ENCODE measurements at regions not wholly inside any gene's neighbourhood (a gene's known extent, or its start where the extent isn't known, plus 50 kb on each side); places are given as distances from the start of the nearest gene placed in this dataset.

DNA sequence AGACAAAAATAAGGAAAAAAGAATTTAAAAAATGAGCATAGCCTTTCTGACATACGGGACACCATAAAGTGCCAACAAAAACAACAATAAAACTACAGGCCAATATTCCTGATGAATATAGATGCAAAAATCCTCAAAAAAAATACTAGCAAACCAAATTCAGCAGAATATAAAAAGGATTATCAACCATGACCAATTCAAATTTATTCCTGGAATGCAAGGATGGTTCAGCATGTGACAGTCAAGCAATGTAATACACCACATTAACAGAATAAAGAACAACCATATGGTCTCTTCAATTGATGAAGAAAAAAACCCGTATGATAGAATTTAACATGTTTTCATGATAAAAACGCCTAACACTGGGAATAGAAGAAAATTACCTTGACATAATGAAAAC is 341.7 kb downstream of the PYDC2 start:
- DNase-seq (ENCODE audit: low read depth) (no peak), FAIRE-seq (no peak)
- peaks cover 11% of the 10 kb centered on the region for H3K9me3 ChIP-seq (ENCODE audit: insufficient read depth, low read depth, low read length)
- H3K27me3 Mint-ChIP-seq (ENCODE audit: low read depth, unreplicated experiment), result no peaks in the 10 kb centered on the region
- no peaks in the 10 kb centered on the region for H3K36me3 ChIP-seq (ENCODE audit: insufficient read depth, low read length)
- no peak overlapping the region for H3K4me2 ChIP-seq (ENCODE audit: low read length)
- no peak overlapping the region for H3K27ac Mint-ChIP-seq (ENCODE audit: unreplicated experiment)
- no peaks in the 10 kb centered on the region for H3K27me3 ChIP-seq (ENCODE audit: insufficient read depth, low read length)
- H3K4me3 Mint-ChIP-seq (ENCODE audit: unreplicated experiment), result no peak overlapping the region
- H3K4me3 ChIP-seq (ENCODE audit: insufficient read depth, low read depth, low read length), result no peak overlapping the region
- H4K20me1 ChIP-seq (ENCODE audit: insufficient read depth, low read length), result no peaks in the 10 kb centered on the region
- no peaks in the 10 kb centered on the region for H3K36me3 Mint-ChIP-seq (ENCODE audit: low read depth, unreplicated experiment)
- H3K9me3 Mint-ChIP-seq (ENCODE audit: unreplicated experiment), result peaks cover 28% of the 10 kb centered on the region
- TF ChIP-seq, protein P1, sequence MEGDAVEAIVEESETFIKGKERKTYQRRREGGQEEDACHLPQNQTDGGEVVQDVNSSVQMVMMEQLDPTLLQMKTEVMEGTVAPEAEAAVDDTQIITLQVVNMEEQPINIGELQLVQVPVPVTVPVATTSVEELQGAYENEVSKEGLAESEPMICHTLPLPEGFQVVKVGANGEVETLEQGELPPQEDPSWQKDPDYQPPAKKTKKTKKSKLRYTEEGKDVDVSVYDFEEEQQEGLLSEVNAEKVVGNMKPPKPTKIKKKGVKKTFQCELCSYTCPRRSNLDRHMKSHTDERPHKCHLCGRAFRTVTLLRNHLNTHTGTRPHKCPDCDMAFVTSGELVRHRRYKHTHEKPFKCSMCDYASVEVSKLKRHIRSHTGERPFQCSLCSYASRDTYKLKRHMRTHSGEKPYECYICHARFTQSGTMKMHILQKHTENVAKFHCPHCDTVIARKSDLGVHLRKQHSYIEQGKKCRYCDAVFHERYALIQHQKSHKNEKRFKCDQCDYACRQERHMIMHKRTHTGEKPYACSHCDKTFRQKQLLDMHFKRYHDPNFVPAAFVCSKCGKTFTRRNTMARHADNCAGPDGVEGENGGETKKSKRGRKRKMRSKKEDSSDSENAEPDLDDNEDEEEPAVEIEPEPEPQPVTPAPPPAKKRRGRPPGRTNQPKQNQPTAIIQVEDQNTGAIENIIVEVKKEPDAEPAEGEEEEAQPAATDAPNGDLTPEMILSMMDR (IDR thresholded peaks at IDR 0.05; ENCODE audit: insufficient read depth, low read depth, low read length), result no peak
- no peak for TF ChIP-seq EZH2 (IDR thresholded peaks at IDR 0.05; ENCODE audit: insufficient read depth, low read length)
- H3K27ac ChIP-seq (ENCODE audit: low read depth, low read length), result no peak overlapping the region
- no peaks in the 10 kb centered on the region for H3K4me1 ChIP-seq (ENCODE audit: insufficient read depth, low read length)
- no peak overlapping the region for H2AFZ ChIP-seq (ENCODE audit: low read depth, low read length)
- no peaks in the 10 kb centered on the region for H3K4me1 Mint-ChIP-seq (ENCODE audit: low read depth, unreplicated experiment)
- H3K9ac ChIP-seq (ENCODE audit: low read length), result no peak overlapping the region
- H3K79me2 ChIP-seq (ENCODE audit: insufficient read depth, low read length), result no peaks in the 10 kb centered on the region

DNA sequence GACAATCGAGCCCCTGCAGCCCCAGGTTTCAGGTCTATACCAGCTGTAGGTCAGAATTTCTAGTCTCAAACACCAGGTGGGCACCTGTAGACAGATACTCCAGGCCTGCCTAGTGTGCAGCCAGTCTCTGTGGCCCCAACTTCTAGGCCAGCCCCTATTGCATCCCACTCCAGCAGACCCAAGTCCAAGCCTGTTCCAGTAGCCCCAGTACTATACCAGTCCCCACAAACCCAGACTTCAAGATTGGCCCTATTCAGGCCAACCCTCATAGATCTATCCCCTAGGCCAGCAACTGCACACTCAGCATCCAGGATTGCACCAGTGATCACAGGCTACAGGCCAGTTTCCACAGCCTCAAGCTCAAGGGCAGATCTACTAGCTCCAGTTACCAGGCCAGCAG is 344.0 kb downstream of the PYDC2 start:
- Histone ChIP-seq H2AFZ (ENCODE audit: low read depth, low read length) (no peak overlapping the region), H3K9me3 (ENCODE audit: insufficient read depth, low read depth, low read length) (peaks cover 11% of the 10 kb centered on the region), H3K4me1 (ENCODE audit: insufficient read depth, low read length) (no peaks in the 10 kb centered on the region), H3K9ac (ENCODE audit: low read length) (no peak overlapping the region), H3K4me3 (ENCODE audit: insufficient read depth, low read depth, low read length) (no peak overlapping the region), H3K36me3 (ENCODE audit: insufficient read depth, low read length) (no peaks in the 10 kb centered on the region), H3K27ac (ENCODE audit: low read depth, low read length) (no peak overlapping the region), H4K20me1 (ENCODE audit: insufficient read depth, low read length) (no peaks in the 10 kb centered on the region), H3K79me2 (ENCODE audit: insufficient read depth, low read length) (no peaks in the 10 kb centered on the region), H3K27me3 (ENCODE audit: insufficient read depth, low read length) (no peaks in the 10 kb centered on the region), H3K4me2 (ENCODE audit: low read length) (no peak overlapping the region)
- no peak for DNase-seq (ENCODE audit: low read depth)
- TF ChIP-seq EZH2 (IDR thresholded peaks at IDR 0.05; ENCODE audit: insufficient read depth, low read length), result no peak
- TF ChIP-seq, protein P1 (IDR thresholded peaks at IDR 0.05; ENCODE audit: insufficient read depth, low read depth, low read length), result no peak
- no peaks in the 10 kb centered on the region for H3K36me3 Mint-ChIP-seq (ENCODE audit: low read depth, unreplicated experiment)
- no peaks in the 10 kb centered on the region for H3K4me1 Mint-ChIP-seq (ENCODE audit: low read depth, unreplicated experiment)
- FAIRE-seq, result no peak
- H3K9me3 Mint-ChIP-seq (ENCODE audit: unreplicated experiment), result peaks cover 25% of the 10 kb centered on the region
- H3K27ac Mint-ChIP-seq (ENCODE audit: unreplicated experiment), result no peak overlapping the region
- no peaks in the 10 kb centered on the region for H3K27me3 Mint-ChIP-seq (ENCODE audit: low read depth, unreplicated experiment)
- no peak overlapping the region for H3K4me3 Mint-ChIP-seq (ENCODE audit: unreplicated experiment)

DNA sequence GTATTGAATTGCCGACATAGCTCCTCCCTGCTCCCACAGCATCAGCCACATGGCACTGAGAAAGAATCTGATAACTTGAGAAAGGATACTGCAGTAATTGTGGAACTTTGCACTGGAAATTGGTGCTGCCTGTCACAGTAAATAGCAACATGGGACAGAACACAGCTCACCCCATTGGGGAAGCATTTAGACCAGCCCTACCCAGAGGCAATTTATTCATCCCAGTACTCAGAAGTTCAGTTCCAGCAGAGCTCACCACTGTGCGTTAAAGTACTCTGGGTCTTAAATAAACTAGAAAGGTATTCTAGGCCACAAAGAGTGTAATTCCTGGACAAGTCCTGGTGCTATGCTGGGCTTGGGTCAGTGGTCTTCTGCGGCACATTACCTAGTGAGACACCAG is 347.1 kb downstream of the PYDC2 start:
- H3K27me3 ChIP-seq (ENCODE audit: insufficient read depth, low read length), result no peaks in the 10 kb centered on the region
- no peaks in the 10 kb centered on the region for H3K4me1 Mint-ChIP-seq (ENCODE audit: low read depth, unreplicated experiment)
- H3K27ac ChIP-seq (ENCODE audit: low read depth, low read length), result no peak overlapping the region
- H3K27ac Mint-ChIP-seq (ENCODE audit: unreplicated experiment), result no peak overlapping the region
- no peak for TF ChIP-seq EZH2 (IDR thresholded peaks at IDR 0.05; ENCODE audit: insufficient read depth, low read length)
- TF ChIP-seq, protein P1 (IDR thresholded peaks at IDR 0.05; ENCODE audit: insufficient read depth, low read depth, low read length), result no peak
- H3K36me3 ChIP-seq (ENCODE audit: insufficient read depth, low read length), result no peaks in the 10 kb centered on the region
- H3K4me2 ChIP-seq (ENCODE audit: low read length), result no peak overlapping the region
- no peak for FAIRE-seq
- H3K4me1 ChIP-seq (ENCODE audit: insufficient read depth, low read length), result no peaks in the 10 kb centered on the region
- no peak overlapping the region for H3K4me3 ChIP-seq (ENCODE audit: insufficient read depth, low read depth, low read length)
- H3K9me3 ChIP-seq (ENCODE audit: insufficient read depth, low read depth, low read length), result peaks cover 6% of the 10 kb centered on the region
- DNase-seq (ENCODE audit: low read depth), result no peak
- H3K36me3 Mint-ChIP-seq (ENCODE audit: low read depth, unreplicated experiment), result no peaks in the 10 kb centered on the region
- no peaks in the 10 kb centered on the region for H3K79me2 ChIP-seq (ENCODE audit: insufficient read depth, low read length)
- H3K27me3 Mint-ChIP-seq (ENCODE audit: low read depth, unreplicated experiment), result no peaks in the 10 kb centered on the region
- H2AFZ ChIP-seq (ENCODE audit: low read depth, low read length), result no peak overlapping the region
- H4K20me1 ChIP-seq (ENCODE audit: insufficient read depth, low read length), result no peaks in the 10 kb centered on the region
- H3K9me3 Mint-ChIP-seq (ENCODE audit: unreplicated experiment), result peaks cover 14% of the 10 kb centered on the region
- no peak overlapping the region for H3K9ac ChIP-seq (ENCODE audit: low read length)
- no peak overlapping the region for H3K4me3 Mint-ChIP-seq (ENCODE audit: unreplicated experiment)
